ENCODE measurements at regions not wholly inside any gene's neighbourhood (a gene's known extent, or its start where the extent isn't known, plus 50 kb on each side); places are given as distances from the start of the nearest gene placed in this dataset.

- Mint-ChIP-seq H3K36me3 (ENCODE audit: unreplicated experiment) (no peaks in the 10 kb centered on the region), H3K27me3 (ENCODE audit: unreplicated experiment) (no peaks in the 10 kb centered on the region), H3K27ac (ENCODE audit: unreplicated experiment) (no peak overlapping the region), H3K4me1 (ENCODE audit: unreplicated experiment) (peaks cover 15% of the 10 kb centered on the region), H3K4me3 (ENCODE audit: unreplicated experiment) (no peak overlapping the region), H3K9me3 (ENCODE audit: unreplicated experiment) (peaks cover 5% of the 10 kb centered on the region)
- TF ChIP-seq CTCF (IDR thresholded peaks at IDR 0.05), result no peak
- no peak for DNase-seq (ENCODE audit: extremely low spot score, unreplicated experiment)
These were observed 228.0 kb upstream of the DEFB112 start for GRCh38 chr6:50277774-50278173.

GRCh38 chr6:50278663-50279062 lies 228.9 kb upstream of the DEFB112 start:
- Mint-ChIP-seq H3K36me3 (ENCODE audit: unreplicated experiment) (no peaks in the 10 kb centered on the region), H3K27me3 (ENCODE audit: unreplicated experiment) (no peaks in the 10 kb centered on the region), H3K4me3 (ENCODE audit: unreplicated experiment) (no peak overlapping the region), H3K9me3 (ENCODE audit: unreplicated experiment) (no peaks in the 10 kb centered on the region), H3K4me1 (ENCODE audit: unreplicated experiment) (peaks cover 9% of the 10 kb centered on the region), H3K27ac (ENCODE audit: unreplicated experiment) (no peak overlapping the region)
- TF ChIP-seq CTCF (IDR thresholded peaks at IDR 0.05), result no peak
- DNase-seq (ENCODE audit: extremely low spot score, unreplicated experiment), result no peak

GRCh38 chr6:50285735-50286134 lies 236.0 kb upstream of the DEFB112 start:
- no peak for DNase-seq (ENCODE audit: extremely low spot score, unreplicated experiment)
- TF ChIP-seq CTCF (IDR thresholded peaks at IDR 0.05), result no peak
- H3K4me3 Mint-ChIP-seq (ENCODE audit: unreplicated experiment), result no peak overlapping the region
- peaks cover 4% of the 10 kb centered on the region for H3K9me3 Mint-ChIP-seq (ENCODE audit: unreplicated experiment)
- H3K4me1 Mint-ChIP-seq (ENCODE audit: unreplicated experiment), result peaks cover 29% of the 10 kb centered on the region
- no peak overlapping the region for H3K27ac Mint-ChIP-seq (ENCODE audit: unreplicated experiment)
- peaks cover 3% of the 10 kb centered on the region for H3K36me3 Mint-ChIP-seq (ENCODE audit: unreplicated experiment)
- no peaks in the 10 kb centered on the region for H3K27me3 Mint-ChIP-seq (ENCODE audit: unreplicated experiment)

GRCh38 chr6:50288241-50288640 lies 238.5 kb upstream of the DEFB112 start:
- TF ChIP-seq CTCF (IDR thresholded peaks at IDR 0.05), result no peak
- Mint-ChIP-seq H3K9me3 (ENCODE audit: unreplicated experiment) (peaks cover 4% of the 10 kb centered on the region), H3K4me1 (ENCODE audit: unreplicated experiment) (peaks cover 36% of the 10 kb centered on the region), H3K4me3 (ENCODE audit: unreplicated experiment) (no peak overlapping the region), H3K27ac (ENCODE audit: unreplicated experiment) (peak overlapping the region; percentile 15), H3K36me3 (ENCODE audit: unreplicated experiment) (peaks cover 3% of the 10 kb centered on the region), H3K27me3 (ENCODE audit: unreplicated experiment) (no peaks in the 10 kb centered on the region)
- DNase-seq (ENCODE audit: extremely low spot score, unreplicated experiment), result no peak

- Mint-ChIP-seq H3K9me3 (ENCODE audit: unreplicated experiment) (peaks cover 4% of the 10 kb centered on the region), H3K27ac (ENCODE audit: unreplicated experiment) (peak overlapping the region; percentile 66), H3K4me1 (ENCODE audit: unreplicated experiment) (peaks cover 38% of the 10 kb centered on the region), H3K36me3 (ENCODE audit: unreplicated experiment) (peaks cover 3% of the 10 kb centered on the region), H3K4me3 (ENCODE audit: unreplicated experiment) (peak overlapping the region; percentile 60), H3K27me3 (ENCODE audit: unreplicated experiment) (no peaks in the 10 kb centered on the region)
- DNase-seq (ENCODE audit: extremely low spot score, unreplicated experiment), result no peak
- no peak for TF ChIP-seq CTCF (IDR thresholded peaks at IDR 0.05)
These were observed 239.2 kb upstream of the DEFB112 start for GRCh38 chr6:50288881-50289280.
